Thoracic aorta (tissue), 2 donors: ENCODE measurements at regions not wholly inside any gene's neighbourhood (a gene's known extent, or its start where the extent isn't known, plus 50 kb on each side); places are given as distances from the start of the nearest gene placed in this dataset.

Source experiments
- ATAC-seq: fragments of 150-250 bp; one replicate; pipeline ENCODE4 v1.8.0; 2017; ENCODE audit warnings: low read depth; ENCODE audit not compliant: insufficient number of reproducible peaks, low FRiP score
- DNase-seq: peaks from one replicate; pipeline ENCODE4 v3.0.0-alpha.2; 2020; ENCODE audit warnings: low spot score
- H3K27ac ChIP-seq, 2 donors: fragments of 200-600 bp; sonication (generic); 1 replicate in 1 of 2; 2 replicates in 1 of 2; pipeline ENCODE4 v1.5.1; 2016; ENCODE audit warnings: mild to moderate bottlenecking in 2 of 2, moderate library complexity in 2 of 2
- H3K27me3 ChIP-seq: fragments of 200-600 bp; sonication (generic); replicated peaks from 2 replicates; pipeline ENCODE4 v1.6.0; 2016; ENCODE audit warnings: mild to moderate bottlenecking; ENCODE audit not compliant: insufficient read depth
- H3K36me3 ChIP-seq: fragments of 200-600 bp; sonication (generic); one replicate; pipeline ENCODE4 v1.5.1; 2016
- H3K4me1 ChIP-seq, 2 donors: fragments of 200-600 bp; sonication (generic); 1 replicate in 1 of 2; 2 replicates in 1 of 2; pipeline versions ENCODE4 v1.5.1 to v1.6.0; 2016; ENCODE audit warnings: low read depth in 2 of 2, mild to moderate bottlenecking in 1 of 2; ENCODE audit not compliant: control insufficient read depth in 1 of 2
- H3K4me3 ChIP-seq: fragments of 200-600 bp; sonication (generic); 2 replicates; pipeline ENCODE4 v1.5.1; 2016; ENCODE audit warnings: mild to moderate bottlenecking
- H3K9me3 ChIP-seq: fragments of 200-600 bp; sonication (generic); 2 replicates; pipeline ENCODE4 v1.5.1; 2016
- CTCF ChIP-seq: fragments of 200-600 bp; sonication (generic); IDR thresholded peaks from one replicate; pipeline ENCODE4 v1.5.1; 2019; ENCODE audit warnings: antibody characterized with exemption

- H3K36me3 ChIP-seq, result no peaks in the 10 kb centered on the region
- no peak overlapping the region for H3K4me3 ChIP-seq
- no peak for ATAC-seq
- no peak overlapping the region for H3K27ac ChIP-seq
- no peaks in the 10 kb centered on the region for H3K27me3 ChIP-seq
- DNase-seq, result no peak
- TF ChIP-seq CTCF, result no peak
- H3K9me3 ChIP-seq, result no peaks in the 10 kb centered on the region
- peaks cover 16 to 22% of the 10 kb centered on the region in 2 donors for H3K4me1 ChIP-seq
These were observed 154.5 kb downstream of the CD83 start for GRCh38 chr6:14271789-14272736.

- Histone ChIP-seq H3K9me3 (no peaks in the 10 kb centered on the region), H3K4me1 (peaks cover 16 to 22% of the 10 kb centered on the region in 2 donors), H3K27me3 (no peaks in the 10 kb centered on the region), H3K4me3 (no peak overlapping the region), H3K27ac (no peak overlapping the region), H3K36me3 (no peaks in the 10 kb centered on the region)
- no peak for DNase-seq
- no peak for ATAC-seq
- no peak for TF ChIP-seq CTCF
These were observed 155.1 kb downstream of the CD83 start for GRCh38 chr6:14272737-14273085.

GRCh38 chr6:14273191-14273590, 155.6 kb downstream of the CD83 start:
- Histone ChIP-seq H3K36me3 (no peaks in the 10 kb centered on the region), H3K4me3 (no peak overlapping the region), H3K27ac (no peak overlapping the region), H3K9me3 (no peaks in the 10 kb centered on the region), H3K27me3 (no peaks in the 10 kb centered on the region), H3K4me1 (peaks cover 16 to 22% of the 10 kb centered on the region in 2 donors)
- ATAC-seq, result no peak
- TF ChIP-seq CTCF, result no peak
- DNase-seq, result no peak

GRCh38 chr6:14274016-14274415, 156.4 kb downstream of the CD83 start:
- no peak for DNase-seq
- H3K9me3 ChIP-seq, result no peaks in the 10 kb centered on the region
- H3K27ac ChIP-seq, result no peak overlapping the region
- no peaks in the 10 kb centered on the region for H3K27me3 ChIP-seq
- ATAC-seq, result no peak
- no peak overlapping the region for H3K4me3 ChIP-seq
- H3K4me1 ChIP-seq, result peaks cover 16 to 22% of the 10 kb centered on the region in 2 donors
- H3K36me3 ChIP-seq, result no peaks in the 10 kb centered on the region
- TF ChIP-seq CTCF, result no peak

GRCh38 chr6:14274546-14275492, 157.2 kb downstream of the CD83 start:
- H3K27me3 ChIP-seq, result no peaks in the 10 kb centered on the region
- H3K4me1 ChIP-seq, result peaks cover 16 to 22% of the 10 kb centered on the region in 2 donors
- H3K27ac ChIP-seq, result no peak overlapping the region
- no peak for DNase-seq
- H3K36me3 ChIP-seq, result no peaks in the 10 kb centered on the region
- no peaks in the 10 kb centered on the region for H3K9me3 ChIP-seq
- no peak for TF ChIP-seq CTCF
- no peak overlapping the region for H3K4me3 ChIP-seq
- no peak for ATAC-seq
